WTC11 (cell line): ENCODE measurements at regions not wholly inside any gene's neighbourhood (a gene's known extent, or its start where the extent isn't known, plus 50 kb on each side); places are given as distances from the start of the nearest gene placed in this dataset.

Source experiments
- ATAC-seq: fragments of 200-7000 bp; cut with Tn5 transposase; 2 replicates; pipeline ENCODE4 v1.10.0; 2021; ENCODE audit warnings: mild to moderate bottlenecking, moderate library complexity
- CTCF ChIA-PET: fragments of 300-600 bp; sonication (Branson Sonifier 250); formaldehyde crosslinking; loops from one replicate; lab custom pipeline; 2021; ENCODE audit warnings: antibody characterized with exemption; lab: Charles Lee
- POLR2A ChIA-PET: fragments of 350-600 bp; sonication (Branson Sonifier 250); formaldehyde crosslinking; loops from one replicate; lab custom pipeline; 2021; ENCODE audit warnings: antibody characterized with exemption; lab: Charles Lee
- DNase-seq: peaks from one replicate; pipeline ENCODE4 v3.0.0; 2021; ENCODE audit warnings: low spot score
- H3K27ac Mint-ChIP-seq: 2 replicates; pipeline ENCODE4 v1.8.0; 2021; ENCODE audit warnings: mixed read lengths
- H3K27me3 Mint-ChIP-seq: 2 replicates; pipeline ENCODE4 v1.8.0; 2021; ENCODE audit warnings: low read depth, mild to moderate bottlenecking, moderate library complexity, mixed read lengths
- H3K36me3 Mint-ChIP-seq: 2 replicates; pipeline ENCODE4 v1.8.0; 2021; ENCODE audit warnings: mixed read lengths
- H3K4me1 Mint-ChIP-seq: 2 replicates; pipeline ENCODE4 v1.8.0; 2022; ENCODE audit warnings: mixed read lengths
- H3K4me3 Mint-ChIP-seq: 2 replicates; pipeline ENCODE4 v1.8.0; 2021; ENCODE audit warnings: mild to moderate bottlenecking, moderate library complexity, mixed read lengths
- H3K9me3 Mint-ChIP-seq: 2 replicates; pipeline ENCODE4 v1.8.0; 2021; ENCODE audit warnings: mixed read lengths
- CREB1 ChIP-seq: sonication (generic); formaldehyde crosslinking; IDR thresholded peaks from 2 replicates; pipeline ENCODE4 v1.8.0; 2023; ENCODE audit warnings: mild to moderate bottlenecking, missing genetic modification reagents
- E2F1 ChIP-seq: sonication (generic); formaldehyde crosslinking; IDR thresholded peaks from 2 replicates; pipeline ENCODE4 v1.8.0; 2022; ENCODE audit warnings: mild to moderate bottlenecking, missing genetic modification reagents
- EMX1 ChIP-seq: fragments of 250-450 bp; sonication (Bioruptor Pico); IDR thresholded peaks from 2 replicates; pipeline ENCODE4 v1.8.0; 2021; ENCODE audit warnings: mild to moderate bottlenecking
- ETV6 ChIP-seq: sonication (generic); formaldehyde crosslinking; IDR thresholded peaks from 2 replicates; pipeline ENCODE4 v1.8.1; 2022; ENCODE audit warnings: mild to moderate bottlenecking, missing genetic modification reagents
- FOXJ3 ChIP-seq: sonication (generic); formaldehyde crosslinking; IDR thresholded peaks from 2 replicates; pipeline ENCODE4 v1.9.0; 2021; ENCODE audit warnings: missing genetic modification reagents, mild to moderate bottlenecking, borderline replicate concordance
- HMGXB4 ChIP-seq: sonication (generic); formaldehyde crosslinking; IDR thresholded peaks from 2 replicates; pipeline ENCODE4 v1.8.1; 2023; ENCODE audit warnings: mild to moderate bottlenecking, moderate library complexity, missing genetic modification reagents
- IRF2 ChIP-seq: sonication (generic); formaldehyde crosslinking; IDR thresholded peaks from 2 replicates; pipeline ENCODE4 v1.8.0; 2022; ENCODE audit warnings: low read depth, missing genetic modification reagents, borderline replicate concordance
- JUN ChIP-seq: sonication (generic); formaldehyde crosslinking; IDR thresholded peaks from 2 replicates; pipeline ENCODE4 v1.8.0; 2023; ENCODE audit warnings: mild to moderate bottlenecking, missing genetic modification reagents
- KAT7 ChIP-seq: sonication (generic); formaldehyde crosslinking; IDR thresholded peaks from 2 replicates; pipeline ENCODE4 v1.8.1; 2023; ENCODE audit warnings: missing genetic modification reagents, mild to moderate bottlenecking, borderline replicate concordance
- NR2C2 ChIP-seq: sonication (generic); formaldehyde crosslinking; IDR thresholded peaks from 2 replicates; pipeline ENCODE4 v1.8.0; 2022; ENCODE audit warnings: mild to moderate bottlenecking, missing genetic modification reagents
- NR3C1 ChIP-seq: sonication (generic); formaldehyde crosslinking; conservative IDR thresholded peaks from 2 replicates; pipeline ENCODE4 v1.8.1; 2023; ENCODE audit warnings: low read depth, mild to moderate bottlenecking, missing genetic modification reagents
- PRRX2 ChIP-seq: fragments of 250-450 bp; sonication (Bioruptor Pico); IDR thresholded peaks from 2 replicates; pipeline ENCODE4 v1.8.0; 2021; ENCODE audit warnings: mild to moderate bottlenecking
- SOX15 ChIP-seq: fragments of 250-450 bp; sonication (Bioruptor Pico); IDR thresholded peaks from 2 replicates; pipeline ENCODE4 v1.9.0; 2021; ENCODE audit warnings: mild to moderate bottlenecking
- STAT6 ChIP-seq: sonication (generic); formaldehyde crosslinking; conservative IDR thresholded peaks from 2 replicates; pipeline ENCODE4 v1.8.1; 2023; ENCODE audit warnings: mild to moderate bottlenecking, low read depth, missing genetic modification reagents, moderate library complexity
- TP53 ChIP-seq: sonication (generic); formaldehyde crosslinking; IDR thresholded peaks from 2 replicates; pipeline ENCODE4 v1.8.1; 2023; ENCODE audit warnings: mild to moderate bottlenecking, missing genetic modification reagents
- USF1 ChIP-seq: sonication (generic); formaldehyde crosslinking; IDR thresholded peaks from 2 replicates; pipeline ENCODE4 v1.8.0; 2022; ENCODE audit warnings: mild to moderate bottlenecking, missing genetic modification reagents
- ZNF138 ChIP-seq: sonication (generic); formaldehyde crosslinking; conservative IDR thresholded peaks from 2 replicates; pipeline ENCODE4 v1.8.1; 2022; ENCODE audit warnings: mild to moderate bottlenecking, moderate library complexity, missing genetic modification reagents
- ZNF416 ChIP-seq: fragments of 250-450 bp; sonication (Bioruptor Pico); IDR thresholded peaks from 2 replicates; pipeline ENCODE4 v1.9.0; 2021; ENCODE audit warnings: mild to moderate bottlenecking, inconsistent platforms
- ZNF512 ChIP-seq: sonication (generic); formaldehyde crosslinking; IDR thresholded peaks from 2 replicates; pipeline ENCODE4 v1.8.1; 2022; ENCODE audit warnings: missing genetic modification reagents, borderline replicate concordance
- ZSCAN18 ChIP-seq: fragments of 250-450 bp; sonication (Bioruptor Pico); IDR thresholded peaks from 2 replicates; pipeline ENCODE4 v2.1.2; 2022; ENCODE audit warnings: mild to moderate bottlenecking, moderate library complexity

- TF ChIP-seq HMGXB4 (CRISPR knock-in tag) (no peak), ZNF512 (CRISPR knock-in tag) (no peak)
These were observed 458.0 kb upstream of the NWD2 start (continued) for GRCh38 chr4:36786519-36786918.

GRCh38 chr4:36794716-36795115 is 449.8 kb upstream of the NWD2 start:
- TF ChIP-seq JUN (no peak), ZNF416 (CRISPR knock-in tag) (no peak), NR3C1 (CRISPR knock-in tag) (no peak), STAT6 (CRISPR knock-in tag) (no peak), USF1 (CRISPR knock-in tag) (no peak), ZSCAN18 (no peak), NR2C2 (CRISPR knock-in tag) (no peak)
- TF ChIP-seq, all 79 proteins: peak for 0
- H3K36me3 Mint-ChIP-seq: no peaks in the 10 kb centered on the region
- H3K27me3 Mint-ChIP-seq: no peaks in the 10 kb centered on the region
- ChIA-PET CTCF (no interaction called here), POLR2A (no interaction called here)
- H3K4me1 Mint-ChIP-seq: no peaks in the 10 kb centered on the region; the same call in 1 of the 2 replicates
- no peak overlapping the region for H3K4me3 Mint-ChIP-seq
- peaks cover 23% of the 10 kb centered on the region for H3K9me3 Mint-ChIP-seq
- DNase-seq (no peak), ATAC-seq (no peak)
- no peak overlapping the region for H3K27ac Mint-ChIP-seq

- H3K36me3 Mint-ChIP-seq: peaks cover 8% of the 10 kb centered on the region
- peak; percentile 74 for ATAC-seq
- H3K4me1 Mint-ChIP-seq: peaks cover 39% of the 10 kb centered on the region
- peaks cover 12% of the 10 kb centered on the region for H3K9me3 Mint-ChIP-seq
- no peak for DNase-seq
- H3K4me3 Mint-ChIP-seq: peak overlapping the region; percentile 0; the same call in 1 of the 2 replicates
- H3K27me3 Mint-ChIP-seq: peaks cover 56% of the 10 kb centered on the region
- H3K27ac Mint-ChIP-seq: no peak overlapping the region
- ChIA-PET POLR2A (no interaction called here), CTCF (no interaction called here)
- no peak for TF ChIP-seq ETV6 (CRISPR knock-in tag)
- no peak for TF ChIP-seq TP53 (CRISPR knock-in tag)
- no peak for TF ChIP-seq PRRX2 (CRISPR knock-in tag)
- TF ChIP-seq ZSCAN18: no peak
- no peak for TF ChIP-seq HMGXB4 (CRISPR knock-in tag)
- TF ChIP-seq NR3C1 (CRISPR knock-in tag): no peak
- TF ChIP-seq SOX15 (CRISPR knock-in tag): no peak
- no peak for TF ChIP-seq KAT7 (CRISPR knock-in tag)
- TF ChIP-seq EMX1 (CRISPR knock-in tag): no peak
- TF ChIP-seq ZNF138 (CRISPR knock-in tag): no peak
- no peak for TF ChIP-seq FOXJ3 (CRISPR knock-in tag)
- TF ChIP-seq CREB1 (CRISPR knock-in tag): no peak
- no peak for TF ChIP-seq IRF2 (CRISPR knock-in tag)
- no peak for TF ChIP-seq E2F1 (CRISPR knock-in tag)
These were observed 432.4 kb upstream of the NWD2 start for GRCh38 chr4:36812149-36812548.
